ENCODE measurements at regions not wholly inside any gene's neighbourhood (a gene's known extent, or its start where the extent isn't known, plus 50 kb on each side); places are given as distances from the start of the nearest gene placed in this dataset.
A peak's percentile ranks its signal among the peaks of the same experiment; 100 is the strongest.

DNA sequence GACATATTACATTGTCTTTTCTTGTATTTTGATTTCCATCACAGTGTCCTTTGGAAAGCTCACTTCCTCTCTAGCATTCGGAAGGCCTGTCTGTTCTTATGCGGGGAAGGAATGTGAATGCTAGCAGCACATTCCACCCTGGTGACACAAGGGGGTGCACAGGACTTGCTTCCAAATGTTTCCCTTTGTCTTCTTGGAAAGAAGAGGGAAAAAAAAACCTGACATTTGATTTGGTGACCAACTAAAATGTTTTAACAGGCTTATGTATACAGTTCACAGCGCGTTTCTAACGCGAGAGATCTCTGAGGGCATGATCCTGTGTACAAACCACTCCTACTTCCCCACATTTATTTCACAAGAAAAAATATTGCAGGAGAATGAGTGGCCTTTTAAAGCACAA is 107.6 kb upstream of the FXR1 start:
- Histone ChIP-seq H3K27me3 (no peaks in the 10 kb centered on the region), H3K36me3 (no peaks in the 10 kb centered on the region), H3K4me1 (no peaks in the 10 kb centered on the region), H3K9me3 (no peaks in the 10 kb centered on the region), H3K4me3 (no peak overlapping the region), H3K27ac (no peak overlapping the region)
- no peak for DNase-seq
- 33% methylated on average over 6 of the region's 6 CpGs for WGBS (ENCODE audit: insufficient coverage, low coverage, low lambda C conversion rate, missing lambda C conversion rate)
- ATAC-seq, result peak; percentile 59 to 81 (median 78)
- TF ChIP-seq, protein P1, sequence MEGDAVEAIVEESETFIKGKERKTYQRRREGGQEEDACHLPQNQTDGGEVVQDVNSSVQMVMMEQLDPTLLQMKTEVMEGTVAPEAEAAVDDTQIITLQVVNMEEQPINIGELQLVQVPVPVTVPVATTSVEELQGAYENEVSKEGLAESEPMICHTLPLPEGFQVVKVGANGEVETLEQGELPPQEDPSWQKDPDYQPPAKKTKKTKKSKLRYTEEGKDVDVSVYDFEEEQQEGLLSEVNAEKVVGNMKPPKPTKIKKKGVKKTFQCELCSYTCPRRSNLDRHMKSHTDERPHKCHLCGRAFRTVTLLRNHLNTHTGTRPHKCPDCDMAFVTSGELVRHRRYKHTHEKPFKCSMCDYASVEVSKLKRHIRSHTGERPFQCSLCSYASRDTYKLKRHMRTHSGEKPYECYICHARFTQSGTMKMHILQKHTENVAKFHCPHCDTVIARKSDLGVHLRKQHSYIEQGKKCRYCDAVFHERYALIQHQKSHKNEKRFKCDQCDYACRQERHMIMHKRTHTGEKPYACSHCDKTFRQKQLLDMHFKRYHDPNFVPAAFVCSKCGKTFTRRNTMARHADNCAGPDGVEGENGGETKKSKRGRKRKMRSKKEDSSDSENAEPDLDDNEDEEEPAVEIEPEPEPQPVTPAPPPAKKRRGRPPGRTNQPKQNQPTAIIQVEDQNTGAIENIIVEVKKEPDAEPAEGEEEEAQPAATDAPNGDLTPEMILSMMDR (IDR thresholded peaks at IDR 0.05), result peak in 3 of 4 donors; percentile 18 to 27 (median 26)
- TF ChIP-seq POLR2A (IDR thresholded peaks at IDR 0.05), result no peak
- intact Hi-C loops (cut with DNase I), result no loop called here

DNA sequence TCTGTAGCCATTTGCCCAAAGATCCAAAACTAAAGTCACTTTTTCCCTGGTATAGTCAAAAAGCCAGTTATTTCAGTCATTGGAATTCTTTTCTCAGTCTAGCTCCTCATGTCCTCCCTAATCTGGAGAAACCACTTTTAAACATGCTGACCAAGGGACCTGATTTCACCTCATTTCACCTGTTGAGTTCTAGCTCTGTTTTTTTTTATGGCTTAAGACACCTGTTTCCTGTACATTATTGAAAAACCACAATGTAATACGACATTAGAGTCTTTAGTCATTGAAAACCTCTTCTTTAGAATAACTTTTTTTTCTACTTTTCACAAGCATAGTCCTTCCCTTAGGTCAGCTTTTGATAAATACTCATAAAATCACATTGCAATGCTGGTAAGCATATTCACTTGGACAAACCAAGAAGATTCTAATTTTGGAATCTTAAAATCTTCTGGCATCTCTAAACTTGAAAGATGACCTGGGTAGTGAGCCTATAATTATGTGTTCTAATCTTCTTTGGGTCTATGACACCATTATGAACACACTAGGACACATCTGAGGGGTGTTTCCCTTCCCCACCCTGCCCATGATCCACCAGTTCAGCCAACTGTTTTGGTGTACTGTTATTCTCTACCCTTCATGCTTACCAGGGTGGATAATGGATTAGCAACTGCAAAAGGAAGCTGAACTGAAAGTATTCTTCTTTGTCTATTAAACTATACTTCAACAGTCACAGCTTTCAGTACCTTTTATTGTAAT is 103.5 kb upstream of the FXR1 start:
- DNase-seq (no peak), ATAC-seq (no peak)
- Histone ChIP-seq H3K36me3 (no peaks in the 10 kb centered on the region), H3K27me3 (no peaks in the 10 kb centered on the region), H3K27ac (no peak overlapping the region), H3K9me3 (no peaks in the 10 kb centered on the region), H3K4me3 (no peak overlapping the region), H3K4me1 (no peaks in the 10 kb centered on the region)
- 27% methylated on average over 1 of the region's 1 CpG for WGBS (ENCODE audit: insufficient coverage, low coverage, low lambda C conversion rate, missing lambda C conversion rate)
- no peak for TF ChIP-seq POLR2A (IDR thresholded peaks at IDR 0.05)
- TF ChIP-seq, protein P1 (IDR thresholded peaks at IDR 0.05), result no peak
- intact Hi-C loops (cut with DNase I), result no loop called here

DNA sequence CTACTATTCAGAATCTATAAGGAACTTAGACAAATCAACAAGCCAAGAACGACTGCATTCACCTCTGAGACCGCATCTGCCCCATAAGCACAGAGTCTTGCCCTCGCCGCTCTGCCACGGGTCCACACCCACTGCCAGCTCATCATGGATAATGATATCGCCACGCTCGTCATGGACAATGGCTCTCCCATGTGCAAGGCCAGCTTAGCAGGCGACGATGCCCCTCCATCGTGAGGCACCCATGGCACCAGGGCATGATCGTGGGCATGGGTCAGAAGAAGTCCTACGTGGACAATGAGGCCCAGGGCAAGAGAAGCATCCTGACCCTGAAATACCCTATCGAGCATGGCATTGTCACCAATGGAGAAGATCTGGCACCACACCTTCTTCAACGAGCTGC is 92.1 kb upstream of the FXR1 start:
- DNase-seq, result no peak
- TF ChIP-seq, protein P1 (IDR thresholded peaks at IDR 0.05), result no peak
- no peak for TF ChIP-seq POLR2A (IDR thresholded peaks at IDR 0.05)
- H3K9me3 ChIP-seq, result no peaks in the 10 kb centered on the region
- H3K36me3 ChIP-seq, result no peaks in the 10 kb centered on the region
- no peak for ATAC-seq
- H3K4me3 ChIP-seq, result no peak overlapping the region
- no peaks in the 10 kb centered on the region for H3K27me3 ChIP-seq
- no peaks in the 10 kb centered on the region for H3K4me1 ChIP-seq
- no peak overlapping the region for H3K27ac ChIP-seq
- WGBS (ENCODE audit: insufficient coverage, low coverage, low lambda C conversion rate, missing lambda C conversion rate), result 67% methylated on average over 1 of the region's 15 CpGs
- intact Hi-C loops (cut with DNase I), result no loop called here

DNA sequence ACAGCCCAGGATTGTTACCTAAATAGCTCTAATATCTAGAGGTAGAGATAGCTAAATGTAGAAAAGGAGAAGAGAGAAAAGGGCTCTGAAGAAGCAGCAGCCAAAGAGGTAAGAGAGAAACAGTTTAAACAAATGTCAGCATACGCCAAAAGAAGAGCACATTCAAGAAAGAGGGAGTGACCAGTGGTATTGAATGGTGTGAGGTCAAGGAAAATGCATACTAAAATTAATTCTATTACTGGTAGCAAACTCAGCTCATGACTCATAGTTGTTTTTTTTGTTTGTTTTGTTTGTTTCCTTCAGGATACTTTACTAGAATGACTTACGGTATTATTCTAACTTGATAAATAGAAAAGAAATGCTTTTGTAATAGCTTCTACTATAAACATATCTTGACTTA is 86.5 kb upstream of the FXR1 start:
- H3K27ac ChIP-seq, result no peak overlapping the region
- no peaks in the 10 kb centered on the region for H3K4me1 ChIP-seq
- intact Hi-C loops (cut with DNase I), result no loop called here
- H3K27me3 ChIP-seq, result no peaks in the 10 kb centered on the region
- no peaks in the 10 kb centered on the region for H3K36me3 ChIP-seq
- TF ChIP-seq, protein P1 (IDR thresholded peaks at IDR 0.05), result no peak
- TF ChIP-seq POLR2A (IDR thresholded peaks at IDR 0.05), result no peak
- WGBS (ENCODE audit: insufficient coverage, low coverage, low lambda C conversion rate, missing lambda C conversion rate), result 58% methylated on average over 2 of the region's 2 CpGs
- DNase-seq, result no peak
- H3K9me3 ChIP-seq, result no peaks in the 10 kb centered on the region
- no peak overlapping the region for H3K4me3 ChIP-seq
- ATAC-seq, result no peak
